Tibial nerve (tissue), 4 donors: ENCODE measurements at regions not wholly inside any gene's neighbourhood (a gene's known extent, or its start where the extent isn't known, plus 50 kb on each side); places are given as distances from the start of the nearest gene placed in this dataset.

Experiments
- EP300 ChIP-seq, 2 donors: sonication (generic); formaldehyde crosslinking; IDR thresholded peaks; one replicate each; pipeline ENCODE4 v1.6.1; 2017; ENCODE audit warnings: antibody characterized with exemption in 2 of 2, mild to moderate bottlenecking in 1 of 2
- POLR2A ChIP-seq, 2 donors: fragments of 450-650 bp; IDR thresholded peaks; one replicate each; pipeline ENCODE4 v1.6.1; 2017; ENCODE audit warnings: antibody characterized with exemption in 2 of 2, mild to moderate bottlenecking in 2 of 2, moderate library complexity in 2 of 2
- TF ChIP-seq, protein P1 (sequence below), 5 experiments: fragments of 200-600 bp in 3 of 5; fragments of 450-650 bp in 2 of 5; sonication (generic) in 3 of 5; IDR thresholded peaks; one replicate each; pipeline ENCODE4 v1.5.1; 2016 to 2019; ENCODE audit warnings: antibody characterized with exemption in 5 of 5, mild to moderate bottlenecking in 3 of 5, moderate library complexity in 2 of 5

GRCh38 chr1:164930241-164930640 lies 371.3 kb downstream of the PBX1 start:
- TF ChIP-seq, protein P1, sequence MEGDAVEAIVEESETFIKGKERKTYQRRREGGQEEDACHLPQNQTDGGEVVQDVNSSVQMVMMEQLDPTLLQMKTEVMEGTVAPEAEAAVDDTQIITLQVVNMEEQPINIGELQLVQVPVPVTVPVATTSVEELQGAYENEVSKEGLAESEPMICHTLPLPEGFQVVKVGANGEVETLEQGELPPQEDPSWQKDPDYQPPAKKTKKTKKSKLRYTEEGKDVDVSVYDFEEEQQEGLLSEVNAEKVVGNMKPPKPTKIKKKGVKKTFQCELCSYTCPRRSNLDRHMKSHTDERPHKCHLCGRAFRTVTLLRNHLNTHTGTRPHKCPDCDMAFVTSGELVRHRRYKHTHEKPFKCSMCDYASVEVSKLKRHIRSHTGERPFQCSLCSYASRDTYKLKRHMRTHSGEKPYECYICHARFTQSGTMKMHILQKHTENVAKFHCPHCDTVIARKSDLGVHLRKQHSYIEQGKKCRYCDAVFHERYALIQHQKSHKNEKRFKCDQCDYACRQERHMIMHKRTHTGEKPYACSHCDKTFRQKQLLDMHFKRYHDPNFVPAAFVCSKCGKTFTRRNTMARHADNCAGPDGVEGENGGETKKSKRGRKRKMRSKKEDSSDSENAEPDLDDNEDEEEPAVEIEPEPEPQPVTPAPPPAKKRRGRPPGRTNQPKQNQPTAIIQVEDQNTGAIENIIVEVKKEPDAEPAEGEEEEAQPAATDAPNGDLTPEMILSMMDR (IDR thresholded peaks at IDR 0.05) = no peak
- TF ChIP-seq POLR2A (IDR thresholded peaks at IDR 0.05) (no peak), EP300 (IDR thresholded peaks at IDR 0.05) (no peak)
